GM21515 (cell line): ENCODE measurements at regions not wholly inside any gene's neighbourhood (a gene's known extent, or its start where the extent isn't known, plus 50 kb on each side); places are given as distances from the start of the nearest gene placed in this dataset.

Source experiments
- ATAC-seq: cut with Tn5 transposase; IDR thresholded peaks from one replicate; pipeline ENCODE4 v1.9.1; 2021; ENCODE audit not compliant: unreplicated experiment

DNA sequence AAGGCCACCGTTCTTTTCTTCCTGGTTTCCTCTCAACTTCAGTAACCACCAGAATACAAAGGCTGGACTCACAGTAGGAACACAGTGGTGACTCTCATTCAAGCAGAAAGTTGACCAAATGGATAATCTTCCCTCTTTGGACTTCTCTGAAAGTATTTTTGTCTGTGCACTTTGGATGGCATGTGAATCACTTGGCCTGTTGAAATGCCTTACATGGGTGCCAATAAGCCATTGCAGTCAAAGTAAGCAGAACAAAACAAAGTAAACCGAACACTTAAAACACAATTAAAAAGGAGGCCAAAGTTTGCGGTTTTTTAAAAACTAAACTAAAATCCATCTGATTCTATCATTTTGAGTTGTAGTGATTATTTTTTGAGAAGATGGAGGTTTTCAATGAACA is 370.1 kb upstream of the DDHD1 start:
- ATAC-seq: no peak

DNA sequence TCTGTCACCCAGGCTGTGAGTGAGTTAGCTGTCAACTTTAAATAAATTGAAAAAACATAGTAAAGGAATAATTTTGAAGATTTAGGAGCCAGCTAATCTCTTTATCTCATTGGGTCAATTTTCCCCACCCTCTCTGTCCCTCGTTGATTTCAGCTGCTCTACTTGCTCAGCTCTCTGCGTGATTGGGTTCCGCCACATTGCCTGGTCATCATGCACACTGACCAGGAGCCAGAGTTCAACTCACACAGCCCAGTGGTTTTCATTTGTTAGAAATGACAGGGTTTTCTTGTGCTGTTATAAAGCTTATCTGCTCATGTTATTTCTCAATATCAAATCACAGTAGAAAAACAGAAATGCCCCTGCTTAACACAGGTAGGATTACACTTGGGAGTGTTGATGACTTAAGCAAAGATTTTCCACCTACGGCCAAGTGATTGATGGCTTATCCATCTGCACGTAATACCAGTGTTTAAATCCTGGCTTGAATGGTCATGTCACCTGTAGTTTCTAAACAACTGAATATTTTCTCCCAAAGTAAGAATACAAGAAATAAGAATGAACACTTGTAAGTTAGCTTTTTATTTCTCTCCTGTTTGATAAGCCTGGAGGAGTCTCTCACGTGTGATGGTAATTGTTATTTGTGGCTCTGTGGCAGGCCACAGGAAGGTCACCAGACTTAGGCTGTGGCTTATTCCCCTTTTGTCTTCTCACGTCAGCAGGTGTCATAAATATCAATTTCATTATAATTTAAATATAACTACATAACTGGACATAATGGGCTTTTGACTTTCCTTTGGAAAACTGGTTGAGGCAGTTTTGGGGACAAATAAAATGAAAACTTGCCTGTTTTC is 367.2 kb upstream of the DDHD1 start:
- ATAC-seq: no peak

DNA sequence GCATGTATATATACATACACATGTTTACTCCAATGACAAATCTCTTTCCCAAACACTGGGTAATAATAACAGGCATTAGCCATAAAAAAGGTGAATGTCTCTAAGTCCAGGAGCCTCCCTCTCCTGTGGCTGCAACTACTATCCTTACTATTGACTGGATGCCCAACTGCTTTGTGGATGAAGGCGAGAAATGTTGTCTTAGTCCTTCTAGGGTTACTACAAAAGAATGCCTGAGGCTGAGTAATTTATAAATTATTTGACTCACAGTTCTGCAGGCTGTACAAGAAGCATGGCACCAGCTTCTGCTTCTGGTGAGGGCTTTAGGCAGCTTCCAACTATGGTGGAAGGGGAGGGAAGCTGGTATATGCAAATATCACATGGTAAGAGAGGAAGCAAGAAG is 366.0 kb upstream of the DDHD1 start:
- no peak for ATAC-seq

DNA sequence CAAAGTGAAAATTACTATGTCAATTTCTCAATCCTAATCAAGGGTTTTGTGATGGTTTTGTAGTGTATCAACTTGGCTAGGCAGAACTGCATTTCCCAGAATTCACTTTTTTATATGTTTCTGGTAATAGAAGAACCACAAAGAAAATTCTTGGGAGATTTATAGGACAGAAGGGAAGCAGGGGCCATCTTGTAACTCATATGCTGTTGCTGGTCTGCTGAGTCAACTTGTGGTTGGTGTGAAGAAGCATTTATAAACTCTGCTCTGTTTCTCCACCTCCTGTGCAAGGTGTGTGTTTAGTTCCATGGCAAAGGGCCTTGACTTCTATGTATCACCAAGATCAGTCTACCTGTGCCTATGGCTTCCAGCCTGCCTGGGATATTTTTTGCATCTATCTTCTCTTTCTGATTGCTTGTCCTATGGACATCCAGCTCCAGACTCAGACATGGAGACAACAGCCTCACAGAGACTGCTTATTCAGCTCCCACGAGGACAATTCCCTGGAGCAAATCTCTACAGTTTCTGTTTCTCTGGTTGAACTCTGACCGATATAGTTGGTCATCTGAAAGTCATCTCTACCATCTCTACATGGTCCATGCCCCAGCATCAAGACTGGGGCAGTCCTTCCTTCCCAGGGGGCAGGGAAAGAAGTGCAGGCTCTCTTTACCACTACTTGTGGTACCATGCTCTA is 364.3 kb upstream of the DDHD1 start:
- ATAC-seq: no peak

DNA sequence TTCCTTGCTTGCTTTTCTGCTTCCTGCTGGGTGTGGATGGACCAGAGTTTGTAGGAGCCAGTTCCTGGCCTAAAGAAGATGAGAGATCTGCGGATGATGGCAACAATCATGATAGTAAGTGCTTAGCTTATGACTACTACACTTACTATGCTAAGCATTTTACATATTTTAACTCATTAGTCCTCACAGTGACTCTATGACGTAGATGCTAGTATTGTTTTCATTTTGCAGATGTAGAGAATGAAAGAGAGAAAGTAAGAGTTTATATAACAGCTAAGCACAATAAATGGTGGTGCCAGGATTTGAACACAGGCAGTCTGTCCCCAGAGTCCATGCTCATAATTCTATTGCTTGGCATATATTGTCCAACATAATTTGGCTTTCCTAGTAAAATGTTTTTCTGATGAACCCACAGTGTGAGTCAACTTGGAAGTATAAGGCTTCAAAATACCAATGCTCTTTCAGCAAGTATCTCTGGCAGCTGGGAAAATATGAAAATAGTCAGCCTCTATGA is 363.2 kb upstream of the DDHD1 start:
- ATAC-seq: no peak

DNA sequence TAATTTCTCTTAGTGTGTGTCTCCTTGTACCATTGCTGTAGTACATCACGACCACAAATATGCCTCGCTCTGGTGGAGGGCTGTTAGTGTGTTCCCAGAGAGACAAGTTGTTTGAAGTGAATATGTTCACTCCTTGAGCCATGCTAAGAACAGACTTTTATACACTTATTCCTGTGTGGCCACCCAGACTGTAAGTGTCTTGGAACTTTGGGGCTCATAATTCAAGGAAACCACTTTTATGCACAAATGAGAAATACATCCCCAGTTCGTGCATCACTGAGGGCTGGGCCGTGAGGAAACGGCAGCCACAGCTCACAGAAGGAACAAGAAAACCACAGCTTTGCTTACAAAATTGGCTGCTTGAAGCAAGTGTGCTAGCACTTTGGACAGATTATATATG is 362.2 kb upstream of the DDHD1 start:
- no peak for ATAC-seq

DNA sequence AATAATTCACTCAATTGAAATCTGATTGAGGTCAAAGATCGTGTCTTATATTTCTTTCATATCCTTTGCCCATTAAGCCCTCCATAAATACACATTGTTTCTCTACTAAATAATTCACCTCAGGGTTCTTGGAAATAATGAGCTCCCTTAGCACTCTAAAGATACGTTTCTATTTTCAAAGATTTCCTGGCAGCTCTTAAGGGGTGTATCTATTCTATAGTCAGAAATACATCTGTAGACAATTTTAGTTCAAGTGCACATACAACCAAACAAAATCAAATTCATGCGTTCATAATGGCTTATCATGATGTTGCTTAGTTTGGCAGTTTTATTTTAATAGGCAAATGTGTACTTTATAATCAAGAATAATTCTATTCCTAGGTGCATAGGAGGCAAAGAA is 361.1 kb upstream of the DDHD1 start:
- ATAC-seq: no peak

DNA sequence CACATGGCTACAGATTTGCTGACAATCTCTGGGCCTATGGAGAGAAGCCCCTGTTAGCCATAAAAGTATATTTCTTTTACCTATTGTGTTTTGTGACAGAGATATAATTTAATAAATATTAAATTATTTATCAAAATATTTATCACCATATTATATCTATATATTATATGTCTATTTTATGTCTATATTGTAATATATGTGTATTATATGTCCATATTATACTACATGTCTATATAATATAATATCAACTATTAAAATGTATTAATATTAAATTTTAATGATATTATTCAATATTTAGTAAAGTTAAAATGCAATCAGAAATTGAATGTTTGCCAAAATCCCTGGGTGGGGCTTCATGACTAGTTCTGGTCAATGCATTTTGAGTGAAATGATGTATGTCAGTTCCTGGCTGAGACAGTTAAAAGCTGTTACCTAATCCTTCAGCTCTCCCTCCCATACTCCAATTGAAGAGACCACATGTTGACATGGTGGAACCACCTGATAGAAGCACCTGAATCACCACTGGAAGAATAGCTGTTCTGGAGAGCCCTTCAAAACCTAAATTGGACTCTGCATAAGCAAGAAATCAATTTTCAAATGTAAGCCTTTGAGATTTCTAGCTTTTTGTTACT is 357.3 kb upstream of the DDHD1 start:
- ATAC-seq: no peak

DNA sequence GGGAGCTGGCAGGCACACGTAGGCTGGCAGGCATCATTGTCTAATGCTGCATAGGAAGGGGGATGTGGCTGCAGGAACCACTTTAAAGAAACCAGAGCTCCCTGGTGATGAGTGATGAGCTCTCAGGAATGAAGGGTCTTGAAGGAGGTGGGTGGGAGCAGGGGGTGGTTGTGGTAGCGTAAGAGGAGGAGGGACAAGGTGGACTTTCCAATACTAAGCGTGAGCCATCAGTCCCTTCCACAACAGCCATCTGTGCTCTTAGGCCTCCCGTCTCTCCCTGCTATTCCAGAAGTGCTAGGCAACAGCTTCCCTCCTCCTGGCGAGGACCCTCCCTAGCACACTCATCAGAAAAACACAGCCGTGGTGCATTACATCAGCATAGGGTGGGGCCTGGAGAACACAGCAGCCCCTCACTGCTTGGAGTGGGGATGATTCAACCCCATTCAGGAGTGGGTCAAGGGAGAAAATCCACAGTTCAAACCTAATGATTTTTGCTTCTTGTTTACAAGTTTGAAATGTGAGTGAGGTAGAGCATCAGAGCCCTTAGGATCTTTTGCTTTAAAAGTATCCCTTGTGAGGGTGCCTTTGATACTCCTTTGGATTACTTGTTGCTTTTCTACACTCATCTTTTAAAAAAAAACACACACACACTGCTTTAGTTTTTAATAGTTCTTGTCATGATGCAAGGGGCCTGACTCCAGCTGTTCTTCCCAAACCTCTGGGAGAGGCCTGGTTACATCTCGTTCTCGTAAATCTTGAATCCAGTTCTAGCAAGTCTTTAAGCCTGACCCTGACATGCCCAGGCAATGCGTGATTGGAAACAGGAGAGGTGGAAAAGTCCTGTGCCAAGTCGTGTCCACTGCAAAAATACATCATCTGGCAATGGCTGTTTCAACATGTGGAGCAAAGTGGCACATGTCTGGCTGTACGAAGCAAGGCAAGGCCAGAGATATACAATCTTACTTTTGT is 356.4 kb upstream of the DDHD1 start:
- no peak for ATAC-seq

DNA sequence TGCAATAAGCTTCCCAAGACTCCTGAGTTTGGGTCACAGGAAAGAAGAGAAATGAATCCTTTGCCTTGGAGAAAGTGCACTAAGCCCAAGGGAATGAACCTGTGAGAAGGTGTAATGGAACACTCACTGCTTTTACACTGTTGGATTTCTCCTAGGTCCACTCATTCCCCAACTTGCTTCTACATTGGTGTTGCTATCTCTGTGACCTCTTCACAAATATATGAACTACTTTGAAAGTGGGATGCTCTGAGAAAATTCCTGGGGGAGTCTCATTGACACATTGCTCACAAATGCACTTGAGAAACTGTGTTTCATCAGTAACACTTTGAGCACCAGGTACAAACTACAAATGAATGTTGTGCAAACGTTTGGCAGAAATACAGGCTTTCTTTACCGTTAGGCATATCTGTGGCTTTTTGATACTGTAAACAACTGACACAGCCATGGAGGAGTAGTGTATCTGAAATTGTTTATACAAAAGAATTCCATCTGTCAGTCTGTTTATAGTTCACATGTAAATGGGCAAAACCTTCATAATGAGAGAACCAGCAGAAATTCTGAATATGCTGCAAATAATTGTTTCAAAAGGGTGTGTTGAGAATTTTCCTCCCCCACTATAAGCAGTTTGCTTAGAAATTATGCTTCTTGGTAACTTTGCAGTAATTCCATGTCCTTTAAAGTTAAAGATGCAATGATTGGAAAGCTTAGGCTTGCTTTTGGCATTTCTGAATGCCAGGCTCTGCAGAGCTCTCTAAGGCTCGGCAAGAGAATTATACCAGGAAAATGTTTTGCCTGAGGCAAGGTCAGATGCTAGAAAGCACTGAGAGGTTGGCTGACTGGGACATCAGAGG is 348.5 kb upstream of the DDHD1 start:
- no peak for ATAC-seq

DNA sequence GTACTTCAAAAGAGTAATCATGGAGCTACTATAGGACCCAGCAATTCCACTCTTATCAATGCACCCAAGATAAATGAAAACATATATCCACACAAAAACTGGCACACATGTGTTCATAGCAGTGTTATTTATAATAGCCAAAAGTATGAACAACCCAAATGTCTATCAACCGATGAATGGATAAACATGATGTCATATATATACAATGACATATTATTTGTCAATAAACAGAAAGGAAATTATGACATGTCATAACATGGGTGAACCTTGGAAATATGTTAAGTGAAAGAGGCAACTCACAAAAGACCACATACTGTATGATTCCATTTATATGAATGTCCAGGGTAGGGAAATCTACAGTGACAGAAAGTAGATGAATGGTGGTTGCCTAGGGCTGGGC is 347.1 kb upstream of the DDHD1 start:
- no peak for ATAC-seq

DNA sequence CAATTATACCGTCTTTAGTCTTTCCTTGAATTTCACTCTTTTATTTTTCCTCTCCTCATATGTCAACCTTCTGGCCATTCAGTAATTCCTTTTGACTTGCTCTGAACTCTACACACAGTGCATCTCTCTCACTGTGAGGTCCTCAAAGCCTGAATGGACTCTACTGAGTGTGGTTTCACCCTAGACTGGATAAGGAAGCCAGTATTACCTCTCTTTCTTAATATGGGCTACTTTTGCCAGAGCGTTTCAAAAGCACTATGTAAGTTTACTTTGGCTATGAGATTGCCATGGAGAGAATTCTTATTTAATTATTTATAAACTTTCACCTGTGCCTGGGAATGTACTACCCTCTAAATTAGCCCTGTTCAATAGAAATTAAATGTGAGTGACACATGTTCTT is 343.5 kb upstream of the DDHD1 start:
- no peak for ATAC-seq

DNA sequence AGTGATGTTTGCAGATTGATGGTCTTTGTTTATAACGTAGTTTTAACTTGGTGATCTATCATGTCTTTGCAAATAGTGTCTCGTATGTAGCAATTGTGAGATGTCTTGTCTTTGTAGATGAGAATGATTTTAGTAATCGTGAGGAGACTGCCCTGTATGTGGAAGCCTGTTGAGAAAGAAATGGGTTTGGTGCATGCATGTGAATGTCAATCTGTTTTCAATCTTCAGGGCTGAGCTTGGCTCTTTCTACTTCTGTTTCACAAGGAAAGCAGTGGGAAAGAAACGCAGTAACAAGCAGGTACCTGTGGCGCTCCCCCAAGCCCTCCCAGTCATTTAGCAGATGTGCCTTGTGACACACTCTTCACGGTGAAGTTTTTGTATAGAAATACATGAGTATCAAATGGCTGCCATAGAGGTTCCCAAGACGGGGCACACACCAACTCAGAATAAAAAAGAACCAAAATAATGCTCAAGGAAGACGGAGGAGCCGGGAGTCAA is 342.8 kb upstream of the DDHD1 start:
- no peak for ATAC-seq

DNA sequence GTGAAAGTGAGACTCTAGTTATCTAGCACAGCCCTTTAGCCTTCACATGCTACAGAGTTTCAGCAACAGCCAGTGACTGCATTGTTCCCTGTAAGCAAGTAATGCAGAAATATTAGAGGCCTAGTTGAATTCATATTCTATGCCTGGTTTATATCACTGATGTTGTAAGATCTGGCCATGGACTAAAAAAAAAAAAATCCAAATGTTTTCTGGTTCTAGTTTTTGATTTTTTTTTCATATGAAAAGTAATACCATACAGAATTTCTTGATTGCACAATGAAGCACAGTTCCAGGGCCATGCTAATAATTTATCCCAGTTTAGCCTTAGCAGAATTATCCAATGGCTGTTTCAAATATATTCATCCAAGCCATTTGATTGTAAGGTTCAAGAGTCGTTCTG is 341.5 kb upstream of the DDHD1 start:
- ATAC-seq: no peak

DNA sequence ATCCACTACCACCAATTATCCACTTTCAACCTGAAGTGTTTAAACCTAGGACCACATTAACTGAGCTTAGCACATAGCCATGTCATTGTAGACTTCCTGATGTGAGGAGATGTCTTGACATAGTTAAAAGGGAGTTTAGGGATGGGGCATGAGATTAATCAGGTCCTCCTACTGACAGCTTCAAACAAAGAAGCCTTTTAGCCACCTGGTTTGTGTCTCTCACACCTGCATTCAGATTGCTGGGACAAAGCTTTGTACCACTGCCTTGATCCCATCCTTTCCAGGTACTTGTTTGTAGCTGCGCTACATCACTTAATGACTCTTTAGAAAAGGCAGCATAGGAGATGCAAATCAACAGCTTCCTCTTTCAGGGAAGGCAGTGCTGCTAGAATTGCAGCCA is 340.7 kb upstream of the DDHD1 start:
- ATAC-seq: no peak

DNA sequence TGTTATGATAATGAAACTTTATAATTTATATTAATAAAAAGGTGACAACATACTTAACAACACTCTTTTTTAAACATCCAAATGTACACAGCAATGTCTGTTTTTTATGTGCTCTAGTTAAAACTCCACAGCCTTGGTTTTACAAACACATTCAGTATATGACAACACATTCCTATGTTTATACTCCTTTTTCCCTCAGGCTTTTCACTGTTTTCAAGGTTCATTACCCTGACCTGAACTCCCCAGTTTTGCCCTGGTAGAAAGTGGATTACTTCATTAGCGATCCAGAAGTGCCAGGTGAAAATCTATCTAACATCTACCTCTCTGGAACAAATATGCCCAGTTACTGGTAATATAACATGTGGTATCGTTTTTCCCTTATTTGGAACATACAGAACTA is 340.2 kb upstream of the DDHD1 start:
- ATAC-seq: no peak

DNA sequence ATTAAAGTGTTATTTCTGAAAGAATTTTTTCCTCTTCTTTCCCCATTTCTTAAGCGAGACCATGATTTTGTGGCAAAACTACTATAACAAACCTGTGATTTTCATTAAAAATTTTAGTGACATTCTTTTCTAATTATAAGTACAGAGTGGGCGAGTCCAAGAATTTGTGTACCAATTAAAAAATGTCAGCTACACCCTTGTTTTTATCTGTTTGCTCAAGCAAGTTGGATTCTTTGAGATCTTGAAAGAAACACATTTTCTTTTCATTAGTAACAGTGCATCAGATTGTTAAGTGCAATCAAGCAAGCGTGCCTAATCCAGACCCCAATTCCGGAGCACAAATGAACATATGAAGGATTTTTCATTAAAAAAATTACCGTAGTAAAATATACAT is 338.8 kb upstream of the DDHD1 start:
- no peak for ATAC-seq

DNA sequence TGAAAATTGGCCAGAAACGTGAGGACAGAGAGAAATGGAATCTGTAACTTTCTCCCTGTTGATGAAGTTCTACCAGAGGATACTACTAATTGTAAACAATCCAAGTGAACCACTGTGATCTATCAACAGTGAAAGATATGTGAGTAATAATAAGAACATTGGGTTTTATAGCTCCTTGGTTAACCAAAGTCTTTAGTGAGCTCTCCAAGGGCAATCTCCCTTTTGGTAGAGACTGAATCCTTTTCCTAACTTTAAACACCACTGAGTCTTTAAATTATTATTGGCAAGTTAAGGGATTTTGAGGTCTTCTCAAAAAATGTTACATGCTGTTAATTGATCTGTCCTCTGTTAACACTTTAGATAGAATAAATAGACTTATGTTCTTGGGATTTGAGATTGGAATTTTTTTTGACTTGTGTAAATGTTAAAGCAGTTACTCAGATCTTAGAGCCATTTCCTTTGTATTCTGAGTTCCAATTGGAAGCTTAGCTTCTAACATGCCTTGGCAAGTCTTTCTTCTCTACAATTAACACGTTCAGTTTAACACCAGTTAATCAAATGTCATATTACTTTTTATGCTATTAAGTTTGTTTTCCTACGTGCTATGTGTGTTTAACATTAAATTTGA is 338.2 kb upstream of the DDHD1 start:
- no peak for ATAC-seq

DNA sequence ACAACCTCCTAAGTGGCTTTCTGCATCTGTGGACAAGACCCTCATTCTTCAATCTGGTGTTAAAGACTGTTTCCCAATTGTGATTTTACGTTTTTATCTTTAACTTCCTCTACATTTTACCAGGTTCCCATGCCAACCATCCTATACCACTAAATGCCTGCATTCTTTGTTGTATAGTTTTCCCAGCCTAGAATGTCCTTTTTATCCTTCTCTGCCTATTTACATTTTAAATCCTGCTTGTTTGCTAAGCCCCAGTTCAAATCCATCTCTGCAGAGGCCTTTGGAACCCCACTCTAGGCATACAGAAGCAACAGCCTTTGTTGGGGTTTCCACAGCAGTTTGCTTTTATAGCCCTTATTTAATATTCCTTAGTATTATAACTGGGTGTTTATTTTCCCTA is 325.1 kb upstream of the DDHD1 start:
- ATAC-seq: no peak
